SU-DHL-6 (cell line): ENCODE measurements at regions not wholly inside any gene's neighbourhood (a gene's known extent, or its start where the extent isn't known, plus 50 kb on each side); places are given as distances from the start of the nearest gene placed in this dataset.

Experiments used
- H2AFZ ChIP-seq: fragments of 200-600 bp; sonication (generic); 2 replicates; pipeline ENCODE4 v1.6.1; 2014; ENCODE audit warnings: low read depth, mild to moderate bottlenecking, moderate library complexity, mixed read lengths, antibody characterized with exemption, low read length; ENCODE audit not compliant: severe bottlenecking
- H3F3A ChIP-seq: fragments of 200-600 bp; shearing (Covaris generic); 2 replicates; pipeline ENCODE4 v1.6.0; 2016; ENCODE audit warnings: antibody characterized with exemption, mild to moderate bottlenecking; ENCODE audit not compliant: insufficient read depth
- H3K27ac ChIP-seq: fragments of 200-600 bp; sonication (generic); 2 replicates; pipeline ENCODE4 v1.5.1; 2016; ENCODE audit warnings: low read depth, mild to moderate bottlenecking, low read length, moderate library complexity, mixed read lengths
- H3K27me3 ChIP-seq: fragments of 200-600 bp; sonication (generic), shearing (Covaris generic); 2 replicates; pipeline ENCODE4 v1.6.0; 2014; ENCODE audit warnings: mild to moderate bottlenecking, low read length
- H3K36me3 ChIP-seq: fragments of 200-600 bp; sonication (generic); 2 replicates; pipeline ENCODE4 v1.6.1; 2014; ENCODE audit warnings: mild to moderate bottlenecking, low read length, mixed read lengths
- H3K4me2 ChIP-seq: fragments of 300-600, 200-600 bp; shearing (Covaris generic), sonication (generic); 2 replicates; pipeline ENCODE4 v1.6.0; 2014; ENCODE audit warnings: low read length, low read depth, mild to moderate bottlenecking; ENCODE audit not compliant: poor library complexity, severe bottlenecking
- H3K4me3 ChIP-seq: fragments of 200-600 bp; sonication (generic); 2 replicates; pipeline ENCODE4 v1.5.1; 2014; ENCODE audit warnings: antibody characterized with exemption, low read length, mild to moderate bottlenecking, mixed read lengths; ENCODE audit not compliant: insufficient read depth, poor library complexity, severe bottlenecking
- H3K79me2 ChIP-seq: fragments of 200-600 bp; sonication (generic); 2 replicates; pipeline ENCODE4 v1.6.1; 2014; ENCODE audit warnings: mild to moderate bottlenecking, low read length, moderate library complexity; ENCODE audit not compliant: insufficient read depth
- H3K9ac ChIP-seq: fragments of 200-600 bp; sonication (generic); 2 replicates; pipeline ENCODE4 v1.7.0; 2014; ENCODE audit warnings: mild to moderate bottlenecking, low read length
- H3K9me2 ChIP-seq: fragments of 200-600 bp; sonication (generic); replicated peaks from 2 replicates; pipeline ENCODE4 v1.6.1; 2014; ENCODE audit warnings: low read length; ENCODE audit not compliant: insufficient read depth
- H3K9me3 ChIP-seq: fragments of 200-600 bp; sonication (generic); 2 replicates; pipeline ENCODE4 v1.6.1; 2014; ENCODE audit warnings: low read length, mixed read lengths; ENCODE audit not compliant: insufficient read depth
- H4K20me1 ChIP-seq: fragments of 200-600 bp; sonication (generic); 2 replicates; pipeline ENCODE4 v1.6.1; 2014; ENCODE audit warnings: low read depth, mild to moderate bottlenecking, antibody characterized with exemption, low read length, moderate library complexity, mixed read lengths
- EZH2phosphoT487 ChIP-seq: fragments of 200-600 bp; sonication (generic), shearing (Covaris generic); conservative IDR thresholded peaks from 2 replicates; pipeline ENCODE4 v1.6.1; 2018; ENCODE audit warnings: mild to moderate bottlenecking, antibody characterized with exemption, low read length, moderate library complexity, mixed read lengths
- TF ChIP-seq, protein P1 (sequence below): fragments of 200-600 bp; sonication (generic); IDR thresholded peaks from one replicate; pipeline ENCODE4 v1.5.1; 2017; ENCODE audit warnings: antibody characterized with exemption, mild to moderate bottlenecking, low read length, moderate library complexity; ENCODE audit not compliant: insufficient read depth, poor library complexity, severe bottlenecking

DNA sequence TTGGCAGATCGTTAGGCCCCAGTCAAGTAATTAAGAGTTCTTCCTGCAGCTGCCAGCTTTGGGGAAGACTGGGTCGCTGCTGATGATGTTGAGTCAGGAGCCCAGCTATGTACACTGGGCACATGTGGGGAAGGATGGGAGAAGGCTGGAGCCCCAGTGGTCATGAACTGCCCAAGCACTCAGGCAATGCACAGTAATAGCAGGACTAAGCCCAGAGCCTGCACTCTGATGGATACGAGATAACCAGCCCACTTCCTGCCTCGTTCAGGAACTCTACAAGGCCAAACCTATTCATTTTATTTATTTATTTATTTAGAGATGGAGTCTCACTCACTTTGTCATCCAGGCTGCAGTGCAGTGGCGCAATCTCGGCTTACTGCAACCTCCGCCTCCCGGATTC, 81.1 kb upstream of the BTG3 start:
- Histone ChIP-seq H3K9me2 (no peaks in the 10 kb centered on the region), H3K36me3 (no peaks in the 10 kb centered on the region)

DNA sequence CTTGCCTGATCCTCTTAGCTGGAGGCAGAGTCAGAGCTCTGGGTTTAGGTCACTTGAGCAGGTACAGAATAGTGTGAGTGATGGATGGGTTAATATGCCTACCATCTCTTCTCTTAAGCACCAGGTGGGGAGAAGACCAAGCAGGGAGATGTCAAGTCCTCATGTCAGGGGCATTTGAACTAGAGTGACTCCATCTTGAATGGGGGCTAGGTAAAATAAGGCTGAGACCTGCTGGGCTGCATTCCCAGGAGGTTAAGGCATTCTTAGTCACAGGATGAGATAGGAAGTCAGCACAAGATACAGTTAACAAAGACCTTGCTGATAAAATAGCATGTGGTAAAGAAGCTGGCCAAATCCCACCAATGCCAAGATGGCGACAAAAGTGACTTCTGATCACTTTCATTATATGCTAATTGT, 77.4 kb upstream of the BTG3 start:
- Histone ChIP-seq H2AFZ (peak overlapping the region; percentile 21), H3K79me2 (no peaks in the 10 kb centered on the region), H3K4me2 (no peak overlapping the region), H3K9ac (no peak overlapping the region), H3K9me3 (0 out of 2 replicates have a peak, but pooled peaks cover 3% of the 10 kb centered on the region), H3K36me3 (no peaks in the 10 kb centered on the region), H3K4me3 (no peak overlapping the region), H4K20me1 (no peaks in the 10 kb centered on the region), H3K27me3 (no peaks in the 10 kb centered on the region), H3K9me2 (no peaks in the 10 kb centered on the region), H3K27ac (no peak overlapping the region), H3F3A (no peaks in the 10 kb centered on the region)
- no peak for TF ChIP-seq EZH2phosphoT487
- TF ChIP-seq, protein P1, sequence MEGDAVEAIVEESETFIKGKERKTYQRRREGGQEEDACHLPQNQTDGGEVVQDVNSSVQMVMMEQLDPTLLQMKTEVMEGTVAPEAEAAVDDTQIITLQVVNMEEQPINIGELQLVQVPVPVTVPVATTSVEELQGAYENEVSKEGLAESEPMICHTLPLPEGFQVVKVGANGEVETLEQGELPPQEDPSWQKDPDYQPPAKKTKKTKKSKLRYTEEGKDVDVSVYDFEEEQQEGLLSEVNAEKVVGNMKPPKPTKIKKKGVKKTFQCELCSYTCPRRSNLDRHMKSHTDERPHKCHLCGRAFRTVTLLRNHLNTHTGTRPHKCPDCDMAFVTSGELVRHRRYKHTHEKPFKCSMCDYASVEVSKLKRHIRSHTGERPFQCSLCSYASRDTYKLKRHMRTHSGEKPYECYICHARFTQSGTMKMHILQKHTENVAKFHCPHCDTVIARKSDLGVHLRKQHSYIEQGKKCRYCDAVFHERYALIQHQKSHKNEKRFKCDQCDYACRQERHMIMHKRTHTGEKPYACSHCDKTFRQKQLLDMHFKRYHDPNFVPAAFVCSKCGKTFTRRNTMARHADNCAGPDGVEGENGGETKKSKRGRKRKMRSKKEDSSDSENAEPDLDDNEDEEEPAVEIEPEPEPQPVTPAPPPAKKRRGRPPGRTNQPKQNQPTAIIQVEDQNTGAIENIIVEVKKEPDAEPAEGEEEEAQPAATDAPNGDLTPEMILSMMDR, result no peak

More for the DNA sequence above, 81.1 kb upstream of the BTG3 start:
- H3F3A ChIP-seq, result no peaks in the 10 kb centered on the region
- no peaks in the 10 kb centered on the region for H3K9me3 ChIP-seq
- no peak overlapping the region for H3K4me2 ChIP-seq
- H3K27ac ChIP-seq, result no peak overlapping the region
- TF ChIP-seq, protein P1, result no peak
- no peak for TF ChIP-seq EZH2phosphoT487
- no peak overlapping the region for H3K4me3 ChIP-seq
- no peaks in the 10 kb centered on the region for H3K27me3 ChIP-seq
- no peaks in the 10 kb centered on the region for H4K20me1 ChIP-seq
- H2AFZ ChIP-seq, result peak overlapping the region; percentile 13
- H3K79me2 ChIP-seq, result no peaks in the 10 kb centered on the region
- no peak overlapping the region for H3K9ac ChIP-seq

DNA sequence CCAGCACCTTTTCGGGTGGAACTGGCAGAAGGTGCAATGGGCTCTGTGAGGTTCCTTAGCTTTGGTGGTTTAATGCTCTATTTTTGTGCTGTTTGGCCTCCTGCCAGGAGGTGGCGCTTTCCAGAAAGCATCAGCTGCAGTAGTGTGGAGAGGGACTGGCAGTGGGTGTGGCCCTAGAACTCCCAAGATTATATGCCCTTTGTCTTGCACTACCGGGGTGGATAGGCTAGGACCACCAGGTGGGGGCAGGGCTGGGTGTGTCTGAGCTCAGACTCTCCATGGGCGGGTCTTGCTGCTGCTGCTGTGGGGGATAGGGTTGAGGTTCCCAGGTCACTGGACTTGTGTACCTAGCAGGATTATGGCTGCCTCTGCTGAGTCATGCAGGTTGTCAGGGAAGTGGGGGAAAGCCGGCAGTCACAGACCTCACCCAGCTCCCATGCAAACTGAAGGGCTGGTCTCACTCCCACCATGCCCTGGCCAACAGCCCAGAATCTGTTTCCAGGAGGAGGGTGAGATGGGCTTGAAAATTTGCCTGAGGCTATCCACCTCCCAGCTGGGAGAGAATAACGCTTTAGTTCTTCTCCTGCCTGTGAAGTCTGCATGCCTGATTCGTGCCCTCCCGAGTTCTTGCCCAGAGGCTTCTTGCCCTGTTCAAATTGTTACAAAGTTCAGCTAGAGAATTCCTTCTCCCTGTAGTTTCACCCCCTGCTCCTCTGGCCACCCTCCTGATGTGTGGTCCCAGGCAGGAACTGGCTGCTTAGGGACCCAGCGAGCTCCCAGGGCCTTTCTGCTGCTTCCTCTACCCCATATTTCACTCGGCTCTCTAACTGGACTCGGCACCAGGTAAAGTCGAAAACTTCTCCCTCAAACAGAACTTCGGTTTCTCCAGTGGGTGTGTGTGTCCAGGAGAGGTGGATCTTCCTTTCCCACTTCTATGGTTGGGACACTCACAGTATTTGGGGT, 76.5 kb upstream of the BTG3 start:
- no peak overlapping the region for H3K27ac ChIP-seq
- H3K79me2 ChIP-seq, result no peaks in the 10 kb centered on the region
- peak overlapping the region; percentile 62 for H2AFZ ChIP-seq
- H3K4me2 ChIP-seq, result peak overlapping the region; percentile 41
- no peak overlapping the region for H3K4me3 ChIP-seq
- no peaks in the 10 kb centered on the region for H4K20me1 ChIP-seq
- H3K9me3 ChIP-seq, result 0 out of 2 replicates have a peak, but pooled peaks cover 3% of the 10 kb centered on the region
- TF ChIP-seq EZH2phosphoT487, result no peak
- TF ChIP-seq, protein P1, result peak; percentile 44
- no peaks in the 10 kb centered on the region for H3K9me2 ChIP-seq
- no peak overlapping the region for H3K9ac ChIP-seq
- no peaks in the 10 kb centered on the region for H3K36me3 ChIP-seq
- no peaks in the 10 kb centered on the region for H3F3A ChIP-seq
- H3K27me3 ChIP-seq, result no peaks in the 10 kb centered on the region
